IMR-90 (cell line): ENCODE measurements at regions not wholly inside any gene's neighbourhood (a gene's known extent, or its start where the extent isn't known, plus 50 kb on each side); places are given as distances from the start of the nearest gene placed in this dataset.

Experiments used
- ATAC-seq: fragments of 200-7000 bp; cut with Tn5 transposase; 2 replicates; pipeline ENCODE4 v1.9.1; 2020; ENCODE audit warnings: low read depth, mild to moderate bottlenecking, moderate library complexity
- BruUV-seq: library from RNA; stranded (reverse); fragments of 400-500 nt; replicated peaks from 2 replicates; lab custom pipeline; 2021; lab: Mats Ljungman, UMichigan
- CTCF ChIA-PET: fragments of 300-600 bp; formaldehyde crosslinking; extraction: SDS; loops from one replicate; lab custom pipeline; 2021; ENCODE audit warnings: antibody characterized with exemption; lab: Yijun Ruan, JAX
- POLR2A ChIA-PET: fragments of 300-600 bp; sonication (Branson Sonifier 250); formaldehyde crosslinking; loops from one replicate; lab custom pipeline; 2022; ENCODE audit warnings: antibody characterized with exemption; ENCODE audit not compliant: unreplicated experiment; lab: Charles Lee
- DNase-seq: peaks from one replicate; pipeline ENCODE4 v3.0.0; 2013
- H2AFZ ChIP-seq: replicated peaks from 2 replicates; pipeline ENCODE3; 2013; ENCODE audit warnings: low read length, mild to moderate bottlenecking; ENCODE audit not compliant: poor library complexity
- H2AK5ac ChIP-seq: 2 replicates; pipeline ENCODE4 v1.6.1; 2013; ENCODE audit warnings: low read depth, low read length, inconsistent platforms
- H2AK9ac ChIP-seq: replicated peaks from 2 replicates; pipeline ENCODE3; 2013; ENCODE audit warnings: mild to moderate bottlenecking, low read depth, low read length, moderate library complexity; ENCODE audit not compliant: poor library complexity
- H2BK120ac ChIP-seq: 2 replicates; pipeline ENCODE4 v1.6.1; 2013; ENCODE audit warnings: low read depth, low read length, inconsistent platforms
- H2BK15ac ChIP-seq: 3 replicates; pipeline ENCODE4 v1.6.1; 2013; ENCODE audit warnings: low read depth, low read length, inconsistent platforms
- H2BK20ac ChIP-seq: 2 replicates; pipeline ENCODE4 v1.6.1; 2013; ENCODE audit warnings: low read depth, mild to moderate bottlenecking, inconsistent platforms, low read length, moderate library complexity
- H2BK5ac ChIP-seq: 2 replicates; pipeline ENCODE4 v1.6.1; 2013; ENCODE audit warnings: mild to moderate bottlenecking, low read depth, low read length, inconsistent platforms; ENCODE audit not compliant: poor library complexity, severe bottlenecking
- H3K14ac ChIP-seq: replicated peaks from 2 replicates; pipeline ENCODE4 v1.6.1; 2013; ENCODE audit warnings: low read depth, low read length, inconsistent platforms
- H3K18ac ChIP-seq: 2 replicates; pipeline ENCODE4 v1.6.1; 2013; ENCODE audit warnings: low read depth, low read length, control low read depth
- H3K23ac ChIP-seq: 2 replicates; pipeline ENCODE4 v1.6.1; 2013; ENCODE audit warnings: low read depth, low read length, inconsistent platforms
- H3K27ac ChIP-seq: 2 replicates; pipeline ENCODE4 v1.5.1; 2013; ENCODE audit warnings: mild to moderate bottlenecking, control low read depth, low read length; ENCODE audit not compliant: insufficient read depth
- H3K27me3 ChIP-seq: 2 replicates; pipeline ENCODE4 v1.6.1; 2013; ENCODE audit warnings: low read length; ENCODE audit not compliant: control insufficient read depth, insufficient read depth
- H3K36me3 ChIP-seq: 2 replicates; pipeline ENCODE4 v1.6.1; 2013; ENCODE audit warnings: low read length, mixed read lengths; ENCODE audit not compliant: control insufficient read depth, insufficient read depth
- H3K4ac ChIP-seq: 2 replicates; pipeline ENCODE4 v1.6.1; 2013; ENCODE audit warnings: low read depth, low read length, inconsistent platforms
- H3K4me1 ChIP-seq: 2 replicates; pipeline ENCODE4 v1.6.1; 2013; ENCODE audit warnings: low read length, mixed read lengths; ENCODE audit not compliant: control insufficient read depth, insufficient read depth
- H3K4me2 ChIP-seq: 2 replicates; pipeline ENCODE4 v1.6.1; 2013; ENCODE audit warnings: low read depth, mild to moderate bottlenecking, control low read depth, low read length, moderate library complexity
- H3K4me3 ChIP-seq: 2 replicates; pipeline ENCODE4 v1.5.1; 2013; ENCODE audit warnings: low read depth, mild to moderate bottlenecking, control low read depth, low read length, moderate library complexity; ENCODE audit not compliant: insufficient read depth
- H3K56ac ChIP-seq: 2 replicates; pipeline ENCODE4 v1.6.1; 2013; ENCODE audit warnings: low read length, inconsistent platforms; ENCODE audit not compliant: insufficient read depth; ENCODE audit errors: extremely low read depth
- H3K79me1 ChIP-seq, 2 experiments: 2 replicates each; pipeline ENCODE4 v1.6.1; 2013; ENCODE audit warnings: low read length in 2 of 2, inconsistent platforms in 1 of 2, low read depth in 1 of 2
- H3K9ac ChIP-seq: 2 replicates; pipeline ENCODE4 v1.6.1; 2013; ENCODE audit warnings: low read depth, low read length, control low read depth
- H3K9me1 ChIP-seq: 2 replicates; pipeline ENCODE4 v1.6.1; 2013; ENCODE audit warnings: low read length, inconsistent platforms; ENCODE audit not compliant: insufficient read depth
- H3K9me3 ChIP-seq: 2 replicates; pipeline ENCODE4 v1.6.1; 2013; ENCODE audit warnings: low read length; ENCODE audit not compliant: control insufficient read depth, insufficient read depth
- H4K20me1 ChIP-seq: 2 replicates; pipeline ENCODE4 v1.6.1; 2013; ENCODE audit warnings: low read length, inconsistent platforms; ENCODE audit not compliant: insufficient read depth
- H4K5ac ChIP-seq: 2 replicates; pipeline ENCODE4 v1.6.1; 2013; ENCODE audit warnings: mild to moderate bottlenecking, low read depth, low read length, control low read depth
- H4K8ac ChIP-seq, 2 experiments: 2 replicates each; pipeline ENCODE4 v1.6.1; 2013; ENCODE audit warnings: low read depth in 2 of 2, low read length in 2 of 2, control low read depth in 1 of 2, inconsistent platforms in 1 of 2
- H4K91ac ChIP-seq: 2 replicates; pipeline ENCODE4 v1.6.1; 2013; ENCODE audit warnings: low read depth, low read length, inconsistent platforms; ENCODE audit not compliant: insufficient read depth
- BHLHE40 ChIP-seq: fragments of 150-350 bp; IDR thresholded peaks from 2 replicates; pipeline ENCODE4 v1.6.1; 2016; ENCODE audit warnings: mild to moderate bottlenecking, low read depth, low read length
- CEBPB ChIP-seq: IDR thresholded peaks from 2 replicates; pipeline ENCODE4 v1.6.1; 2012; ENCODE audit warnings: low read depth, low read length, improper control_type of control experiment
- CHD1 ChIP-seq: IDR thresholded peaks from 2 replicates; pipeline ENCODE4 v1.6.1; 2012; ENCODE audit warnings: low read depth, low read length, improper control_type of control experiment
- FOS ChIP-seq: fragments of 150-350 bp; IDR thresholded peaks from 2 replicates; pipeline ENCODE4 v1.6.1; 2016; ENCODE audit warnings: low read depth, low read length
- MAFK ChIP-seq: IDR thresholded peaks from 2 replicates; pipeline ENCODE4 v1.6.1; 2012; ENCODE audit warnings: low read depth, low read length, improper control_type of control experiment
- MAZ ChIP-seq: IDR thresholded peaks from 2 replicates; pipeline ENCODE4 v1.6.1; 2012; ENCODE audit warnings: low read depth, mild to moderate bottlenecking, low read length, improper control_type of control experiment, moderate library complexity, borderline replicate concordance
- MXI1 ChIP-seq: IDR thresholded peaks from 2 replicates; pipeline ENCODE4 v1.6.1; 2012; ENCODE audit warnings: low read depth, mild to moderate bottlenecking, low read length, moderate library complexity, borderline replicate concordance
- NFE2L2 ChIP-seq: fragments of 150-350 bp; IDR thresholded peaks from 2 replicates; pipeline ENCODE4 v1.6.1; 2016; ENCODE audit warnings: low read depth, mild to moderate bottlenecking, low read length
- POLR2A ChIP-seq: IDR thresholded peaks from 2 replicates; pipeline ENCODE4 v1.6.1; 2012; ENCODE audit warnings: mild to moderate bottlenecking, low read depth, low read length
- RAD21 ChIP-seq: IDR thresholded peaks from 2 replicates; pipeline ENCODE4 v1.6.1; 2012; ENCODE audit warnings: low read length, improper control_type of control experiment
- RCOR1 ChIP-seq: IDR thresholded peaks from 2 replicates; pipeline ENCODE4 v1.6.1; 2012; ENCODE audit warnings: mild to moderate bottlenecking, low read length, improper control_type of control experiment; ENCODE audit not compliant: insufficient replicate concordance
- RFX5 ChIP-seq: IDR thresholded peaks from 2 replicates; pipeline ENCODE4 v1.8.0; 2012; ENCODE audit warnings: low read depth, mild to moderate bottlenecking, low read length, moderate library complexity
- SMC3 ChIP-seq: fragments of 150-350 bp; IDR thresholded peaks from 2 replicates; pipeline ENCODE4 v1.6.1; 2016; ENCODE audit warnings: low read depth, mild to moderate bottlenecking, antibody characterized with exemption, low read length, moderate library complexity
- dilution Hi-C: fragments of 300-500 bp; cut with HindIII; formaldehyde crosslinking; loops from one replicate; pipeline ENCODE4 v1.14.3; 2018; ENCODE audit warnings: low sequenced_read_pairs; ENCODE audit not compliant: unreplicated experiment
- in situ Hi-C: fragments of 300-500 bp; cut with MboI; formaldehyde crosslinking; loops from 3 replicates; pipeline ENCODE4 v1.14.3; 2019; ENCODE audit warnings: low sequenced_read_pairs, inconsistent platforms, mixed read lengths
- intact Hi-C: fragments of 100-400 bp; cut with micrococcal nuclease; formaldehyde crosslinking; loops from 2 replicates; pipeline ENCODE4 v1.10.0; 2022
- TF ChIP-seq, protein P1 (sequence below): fragments of 150-350 bp; IDR thresholded peaks from 2 replicates; pipeline ENCODE4 v1.6.1; 2016; ENCODE audit warnings: low read depth, mild to moderate bottlenecking, low read length, moderate library complexity, borderline replicate concordance
- TF ChIP-seq, protein P2 (sequence below): fragments of 150-350 bp; IDR thresholded peaks from 2 replicates; pipeline ENCODE4 v1.6.1; 2017; ENCODE audit warnings: mild to moderate bottlenecking, antibody characterized with exemption, low read length, low read depth
- TF ChIP-seq, protein P3 (sequence below): conservative IDR thresholded peaks from 2 replicates; pipeline ENCODE4 v1.5.1; 2012; ENCODE audit warnings: mild to moderate bottlenecking, low read depth, low read length, improper control_type of control experiment

DNA sequence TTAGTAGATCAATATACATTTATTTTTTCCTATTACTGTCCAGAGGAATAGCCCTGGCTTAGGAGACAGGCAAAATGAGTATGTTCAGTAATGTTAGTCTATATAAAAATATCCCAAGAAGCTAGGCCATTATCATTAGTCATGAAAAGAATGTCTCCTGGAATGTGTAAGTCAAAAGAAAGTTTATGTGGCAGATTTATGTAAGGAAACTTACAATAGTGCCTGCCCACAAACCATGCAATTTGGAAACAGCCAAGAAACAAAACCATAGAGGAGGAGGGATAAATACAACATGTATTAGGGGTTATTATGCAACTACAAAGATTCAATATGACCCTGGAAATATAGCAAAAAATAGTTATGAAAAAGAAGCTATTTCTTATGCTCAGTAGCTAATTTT lies 96.3 kb downstream of the NOL4 start:
- Histone ChIP-seq H4K8ac (no peak overlapping the region), H3K56ac (no peak overlapping the region), H2BK120ac (no peak overlapping the region), H2AK9ac (no peak overlapping the region), H3K36me3 (no peaks in the 10 kb centered on the region), H3K23ac (no peak overlapping the region), H4K20me1 (no peaks in the 10 kb centered on the region), H3K14ac (no peak overlapping the region), H3K4ac (no peak overlapping the region), H4K91ac (no peak overlapping the region), H2BK20ac (no peak overlapping the region), H2AK5ac (no peak overlapping the region), H3K4me1 (no peaks in the 10 kb centered on the region), H3K18ac (no peak overlapping the region), H2AFZ (no peak overlapping the region), H4K5ac (no peak overlapping the region), H3K27ac (no peak overlapping the region), H3K4me3 (no peak overlapping the region), H3K9ac (no peak overlapping the region), H3K9me1 (no peaks in the 10 kb centered on the region), H3K27me3 (no peaks in the 10 kb centered on the region), H2BK5ac (no peak overlapping the region), H3K79me1 (no peaks in the 10 kb centered on the region), H2BK15ac (no peak overlapping the region), H3K4me2 (no peak overlapping the region), H3K9me3 (no peaks in the 10 kb centered on the region)
- ChIA-PET POLR2A (no interaction called here), CTCF (no interaction called here)
- dilution Hi-C loops = no loop called here
- in situ Hi-C loops = loop anchor here (10.0 kb wide), 1 partner anchor 196 kb away; no protein-coding TSS in a partner anchor
- intact Hi-C loops = no loop called here
- ATAC-seq (peak; percentile 48), DNase-seq (peak; percentile 0)
- BruUV-seq = no TSS peak
- TF ChIP-seq SMC3 (no peak), POLR2A (no peak), CEBPB (no peak), CHD1 (no peak), RCOR1 (no peak), MAZ (no peak), BHLHE40 (no peak), MXI1 (no peak), FOS (no peak), NFE2L2 (no peak), RAD21 (no peak), RFX5 (no peak), MAFK (no peak)
- TF ChIP-seq, protein P1, sequence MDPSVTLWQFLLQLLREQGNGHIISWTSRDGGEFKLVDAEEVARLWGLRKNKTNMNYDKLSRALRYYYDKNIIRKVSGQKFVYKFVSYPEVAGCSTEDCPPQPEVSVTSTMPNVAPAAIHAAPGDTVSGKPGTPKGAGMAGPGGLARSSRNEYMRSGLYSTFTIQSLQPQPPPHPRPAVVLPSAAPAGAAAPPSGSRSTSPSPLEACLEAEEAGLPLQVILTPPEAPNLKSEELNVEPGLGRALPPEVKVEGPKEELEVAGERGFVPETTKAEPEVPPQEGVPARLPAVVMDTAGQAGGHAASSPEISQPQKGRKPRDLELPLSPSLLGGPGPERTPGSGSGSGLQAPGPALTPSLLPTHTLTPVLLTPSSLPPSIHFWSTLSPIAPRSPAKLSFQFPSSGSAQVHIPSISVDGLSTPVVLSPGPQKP = no peak
- TF ChIP-seq, protein P2, sequence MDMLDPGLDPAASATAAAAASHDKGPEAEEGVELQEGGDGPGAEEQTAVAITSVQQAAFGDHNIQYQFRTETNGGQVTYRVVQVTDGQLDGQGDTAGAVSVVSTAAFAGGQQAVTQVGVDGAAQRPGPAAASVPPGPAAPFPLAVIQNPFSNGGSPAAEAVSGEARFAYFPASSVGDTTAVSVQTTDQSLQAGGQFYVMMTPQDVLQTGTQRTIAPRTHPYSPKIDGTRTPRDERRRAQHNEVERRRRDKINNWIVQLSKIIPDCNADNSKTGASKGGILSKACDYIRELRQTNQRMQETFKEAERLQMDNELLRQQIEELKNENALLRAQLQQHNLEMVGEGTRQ = no peak
- TF ChIP-seq, protein P3, sequence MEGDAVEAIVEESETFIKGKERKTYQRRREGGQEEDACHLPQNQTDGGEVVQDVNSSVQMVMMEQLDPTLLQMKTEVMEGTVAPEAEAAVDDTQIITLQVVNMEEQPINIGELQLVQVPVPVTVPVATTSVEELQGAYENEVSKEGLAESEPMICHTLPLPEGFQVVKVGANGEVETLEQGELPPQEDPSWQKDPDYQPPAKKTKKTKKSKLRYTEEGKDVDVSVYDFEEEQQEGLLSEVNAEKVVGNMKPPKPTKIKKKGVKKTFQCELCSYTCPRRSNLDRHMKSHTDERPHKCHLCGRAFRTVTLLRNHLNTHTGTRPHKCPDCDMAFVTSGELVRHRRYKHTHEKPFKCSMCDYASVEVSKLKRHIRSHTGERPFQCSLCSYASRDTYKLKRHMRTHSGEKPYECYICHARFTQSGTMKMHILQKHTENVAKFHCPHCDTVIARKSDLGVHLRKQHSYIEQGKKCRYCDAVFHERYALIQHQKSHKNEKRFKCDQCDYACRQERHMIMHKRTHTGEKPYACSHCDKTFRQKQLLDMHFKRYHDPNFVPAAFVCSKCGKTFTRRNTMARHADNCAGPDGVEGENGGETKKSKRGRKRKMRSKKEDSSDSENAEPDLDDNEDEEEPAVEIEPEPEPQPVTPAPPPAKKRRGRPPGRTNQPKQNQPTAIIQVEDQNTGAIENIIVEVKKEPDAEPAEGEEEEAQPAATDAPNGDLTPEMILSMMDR = no peak
